T47D (cell line): ENCODE measurements at regions not wholly inside any gene's neighbourhood (a gene's known extent, or its start where the extent isn't known, plus 50 kb on each side); places are given as distances from the start of the nearest gene placed in this dataset.

ENCODE experiments used
- DNase-seq, 2 experiments: peaks; one replicate each; pipeline versions ENCODE4 v3.0.0 to v3.0.0-alpha.2; 2011 to 2012; ENCODE audit warnings: low read depth in 1 of 2, low spot score in 1 of 2
- JUND ChIP-seq: IDR thresholded peaks from 2 replicates; pipeline ENCODE4 v1.6.1; 2012; ENCODE audit warnings: low read depth
- in situ Hi-C: cut with HindIII; loops from 2 replicates; pipeline ENCODE4 v1.10.0; 2016; ENCODE audit warnings: low sequenced_read_pairs, low pct_unique_long_range_greater_than_20kb

- TF ChIP-seq JUND: no peak
- peak in 1 of 2 experiments; percentile 51 for DNase-seq
- in situ Hi-C loops: no loop called here
These were observed 182.3 kb downstream of the RDH14 start for GRCh38 chr2:18378020-18378653.

- no peak for TF ChIP-seq JUND
- in situ Hi-C loops: no loop called here
- DNase-seq: no peak
These were observed 183.5 kb downstream of the RDH14 start for GRCh38 chr2:18376936-18377335.

GRCh38 chr2:18373664-18374063 is 186.8 kb downstream of the RDH14 start:
- in situ Hi-C loops: no loop called here
- DNase-seq: no peak

GRCh38 chr2:18373081-18373480 is 187.4 kb downstream of the RDH14 start:
- in situ Hi-C loops: no loop called here
- TF ChIP-seq JUND: no peak
- no peak for DNase-seq

More at GRCh38 chr2:18373664-18374063, 186.8 kb downstream of the RDH14 start:
- no peak for TF ChIP-seq JUND

GRCh38 chr2:18372641-18373040 is 187.8 kb downstream of the RDH14 start:
- no peak for TF ChIP-seq JUND
- no peak for DNase-seq
- in situ Hi-C loops: no loop called here

- no peak for DNase-seq
- in situ Hi-C loops: no loop called here
- no peak for TF ChIP-seq JUND
These were observed 190.7 kb downstream of the RDH14 start for GRCh38 chr2:18369760-18370159.

GRCh38 chr2:18368008-18368407 is 192.4 kb downstream of the RDH14 start:
- no peak for DNase-seq
- no peak for TF ChIP-seq JUND
- in situ Hi-C loops: no loop called here

GRCh38 chr2:18365342-18365741 is 195.1 kb downstream of the RDH14 start:
- TF ChIP-seq JUND: no peak
- no peak for DNase-seq
- in situ Hi-C loops: no loop called here

GRCh38 chr2:18363348-18363747 is 197.1 kb downstream of the RDH14 start:
- in situ Hi-C loops: no loop called here
- no peak for DNase-seq

GRCh38 chr2:18362696-18363095 is 197.8 kb downstream of the RDH14 start:
- in situ Hi-C loops: no loop called here
- DNase-seq: no peak
- no peak for TF ChIP-seq JUND

More at GRCh38 chr2:18363348-18363747, 197.1 kb downstream of the RDH14 start:
- no peak for TF ChIP-seq JUND

- TF ChIP-seq JUND: no peak
- in situ Hi-C loops: no loop called here
- DNase-seq: no peak
These were observed 202.9 kb downstream of the RDH14 start for GRCh38 chr2:18357537-18357936.

GRCh38 chr2:18356676-18357075 is 203.8 kb downstream of the RDH14 start:
- no peak for DNase-seq
- in situ Hi-C loops: no loop called here
- no peak for TF ChIP-seq JUND

- TF ChIP-seq JUND: no peak
- in situ Hi-C loops: no loop called here
- no peak for DNase-seq
These were observed 211.0 kb downstream of the RDH14 start for GRCh38 chr2:18349421-18349820.

- no peak for DNase-seq
- no peak for TF ChIP-seq JUND
- in situ Hi-C loops: no loop called here
These were observed 213.6 kb downstream of the RDH14 start for GRCh38 chr2:18346874-18347273.
